Activated CD4-positive, alpha-beta T cell treated with anti-CD3 and anti-CD28 coated beads for 36 hours (primary cell): ENCODE measurements at regions not wholly inside any gene's neighbourhood (a gene's known extent, or its start where the extent isn't known, plus 50 kb on each side); places are given as distances from the start of the nearest gene placed in this dataset.

Experiments
- ATAC-seq: fragments of 200-7000 bp; cut with Tn5 transposase; one replicate; pipeline ENCODE4 v1.10.0; 2021; ENCODE audit warnings: mild to moderate bottlenecking, moderate library complexity
- CTCF ChIA-PET: fragments of 350-600 bp; sonication (Branson Sonifier 250); formaldehyde crosslinking; loops from one replicate; lab custom pipeline; 2021; ENCODE audit warnings: antibody characterized with exemption; lab: Charles Lee
- POLR2A ChIA-PET: fragments of 350-600 bp; sonication (Branson Sonifier 250); formaldehyde crosslinking; loops from one replicate; lab custom pipeline; 2021; ENCODE audit warnings: antibody characterized with exemption, inconsistent platforms; lab: Charles Lee
- DNase-seq: peaks from one replicate; pipeline ENCODE4 v3.0.0-alpha.2; 2020
- H3K27ac Mint-ChIP-seq: one replicate; pipeline ENCODE4 v1.8.0; 2021; ENCODE audit warnings: mixed read lengths
- H3K27me3 Mint-ChIP-seq: one replicate; pipeline ENCODE4 v1.8.0; 2021; ENCODE audit warnings: mixed read lengths
- H3K36me3 Mint-ChIP-seq: one replicate; pipeline ENCODE4 v1.8.0; 2021; ENCODE audit warnings: low read depth, mixed read lengths
- H3K4me1 Mint-ChIP-seq: one replicate; pipeline ENCODE4 v1.8.0; 2021; ENCODE audit warnings: mixed read lengths
- H3K4me3 Mint-ChIP-seq: one replicate; pipeline ENCODE4 v1.8.0; 2021; ENCODE audit warnings: mild to moderate bottlenecking, moderate library complexity, mixed read lengths
- H3K9me3 Mint-ChIP-seq: one replicate; pipeline ENCODE4 v1.8.0; 2021; ENCODE audit warnings: low read depth, mixed read lengths
- intact Hi-C, 2 experiments: fragments of 100-400 bp; cut with DNase I in 1 of 2; cut with micrococcal nuclease in 1 of 2; formaldehyde crosslinking; loops; one replicate each; pipeline versions ENCODE4 v1.14.2 to v1.15.1; 2022 to 2024; cut with DNase I, micrococcal nuclease

- ATAC-seq (no peak), DNase-seq (no peak)
- Mint-ChIP-seq H3K36me3 (peaks cover 14% of the 10 kb centered on the region), H3K9me3 (peaks cover 16% of the 10 kb centered on the region), H3K4me1 (peaks cover 21% of the 10 kb centered on the region), H3K4me3 (no peak overlapping the region), H3K27ac (no peak overlapping the region), H3K27me3 (no peaks in the 10 kb centered on the region)
- POLR2A ChIA-PET: no interaction called here
- intact Hi-C loops: no loop called here
- CTCF ChIA-PET: interaction anchor here (0.8 kb wide), 1 partner anchor 16 kb away, joined by 3 read pairs; no protein-coding TSS in a partner anchor
These were observed 171.8 kb downstream of the BTG1 start for GRCh38 chr12:91973813-91974212.

GRCh38 chr12:91972896-91973295 is 172.8 kb downstream of the BTG1 start:
- H3K27ac Mint-ChIP-seq: no peak overlapping the region
- CTCF ChIA-PET: no interaction called here
- intact Hi-C loops: no loop called here

GRCh38 chr12:91968777-91969171 is 176.9 kb downstream of the BTG1 start:
- ChIA-PET CTCF (no interaction called here), POLR2A (no interaction called here)
- Mint-ChIP-seq H3K27ac (no peak overlapping the region), H3K4me1 (peaks cover 6% of the 10 kb centered on the region), H3K4me3 (no peak overlapping the region), H3K27me3 (no peaks in the 10 kb centered on the region), H3K36me3 (no peaks in the 10 kb centered on the region), H3K9me3 (peaks cover 4% of the 10 kb centered on the region)
- intact Hi-C loops: no loop called here
- DNase-seq (no peak), ATAC-seq (no peak)

More at GRCh38 chr12:91972896-91973295, 172.8 kb downstream of the BTG1 start:
- no peak for DNase-seq
- POLR2A ChIA-PET: no interaction called here
- peaks cover 11% of the 10 kb centered on the region for H3K9me3 Mint-ChIP-seq
- no peaks in the 10 kb centered on the region for H3K27me3 Mint-ChIP-seq
- H3K4me3 Mint-ChIP-seq: no peak overlapping the region
- H3K4me1 Mint-ChIP-seq: peaks cover 11% of the 10 kb centered on the region
- ATAC-seq: no peak
- H3K36me3 Mint-ChIP-seq: peaks cover 6% of the 10 kb centered on the region

- Mint-ChIP-seq H3K4me3 (no peak overlapping the region), H3K4me1 (peaks cover 6% of the 10 kb centered on the region), H3K27ac (no peak overlapping the region), H3K27me3 (no peaks in the 10 kb centered on the region), H3K9me3 (peaks cover 4% of the 10 kb centered on the region), H3K36me3 (no peaks in the 10 kb centered on the region)
- intact Hi-C loops: no loop called here
- ATAC-seq (no peak), DNase-seq (no peak)
- POLR2A ChIA-PET: no interaction called here
- CTCF ChIA-PET: no interaction called here
These were observed 177.4 kb downstream of the BTG1 start for GRCh38 chr12:91968076-91968776.

GRCh38 chr12:91967590-91967989 is 178.1 kb downstream of the BTG1 start:
- Mint-ChIP-seq H3K4me1 (peaks cover 6% of the 10 kb centered on the region), H3K36me3 (no peaks in the 10 kb centered on the region), H3K27ac (no peak overlapping the region), H3K4me3 (no peak overlapping the region), H3K9me3 (peaks cover 4% of the 10 kb centered on the region), H3K27me3 (no peaks in the 10 kb centered on the region)
- intact Hi-C loops: no loop called here
- DNase-seq (no peak), ATAC-seq (no peak)
- ChIA-PET POLR2A (no interaction called here), CTCF (interaction anchor here (0.7 kb wide), 1 partner anchor 78 kb away, joined by 3 read pairs; no protein-coding TSS in a partner anchor)

- CTCF ChIA-PET: interaction anchor here (0.6 to 0.8 kb wide), 2 partner anchors 10 to 693 kb away, joined by 3 to 4 read pairs; no protein-coding TSS in a partner anchor
- H3K36me3 Mint-ChIP-seq: no peaks in the 10 kb centered on the region
- DNase-seq (no peak), ATAC-seq (no peak)
- no peak overlapping the region for H3K4me3 Mint-ChIP-seq
- intact Hi-C loops: no loop called here
- H3K4me1 Mint-ChIP-seq: peaks cover 6% of the 10 kb centered on the region
- POLR2A ChIA-PET: no interaction called here
- no peaks in the 10 kb centered on the region for H3K27me3 Mint-ChIP-seq
- H3K9me3 Mint-ChIP-seq: peaks cover 2% of the 10 kb centered on the region
- H3K27ac Mint-ChIP-seq: no peak overlapping the region
These were observed 179.9 kb downstream of the BTG1 start for GRCh38 chr12:91965781-91966180.

- DNase-seq: no peak
- ATAC-seq: no peak
- H3K27me3 Mint-ChIP-seq: no peaks in the 10 kb centered on the region
- no peak overlapping the region for H3K4me3 Mint-ChIP-seq
- intact Hi-C loops: no loop called here
- peaks cover 2% of the 10 kb centered on the region for H3K9me3 Mint-ChIP-seq
- no peaks in the 10 kb centered on the region for H3K36me3 Mint-ChIP-seq
- CTCF ChIA-PET: no interaction called here
- POLR2A ChIA-PET: no interaction called here
- H3K4me1 Mint-ChIP-seq: peaks cover 6% of the 10 kb centered on the region
- no peak overlapping the region for H3K27ac Mint-ChIP-seq
These were observed 181.1 kb downstream of the BTG1 start for GRCh38 chr12:91964501-91964900.

GRCh38 chr12:91959220-91959619 is 186.4 kb downstream of the BTG1 start:
- ATAC-seq (no peak), DNase-seq (no peak)
- H3K27ac Mint-ChIP-seq: no peak overlapping the region
- intact Hi-C loops: no loop called here
- no peak overlapping the region for H3K4me3 Mint-ChIP-seq
- H3K9me3 Mint-ChIP-seq: peaks cover 16% of the 10 kb centered on the region
- ChIA-PET CTCF (interaction anchor here (0.8 kb wide), 1 partner anchor 568 kb away, joined by 3 read pairs; no protein-coding TSS in a partner anchor), POLR2A (interaction anchor here (0.7 kb wide), 1 partner anchor 260 kb away, joined by 3 read pairs; no protein-coding TSS in a partner anchor)
- no peaks in the 10 kb centered on the region for H3K27me3 Mint-ChIP-seq
- H3K4me1 Mint-ChIP-seq: peaks cover 2% of the 10 kb centered on the region
- no peaks in the 10 kb centered on the region for H3K36me3 Mint-ChIP-seq

- ChIA-PET CTCF (interaction anchor here (0.8 kb wide), 1 partner anchor 568 kb away, joined by 3 read pairs; no protein-coding TSS in a partner anchor), POLR2A (interaction anchor here (0.7 kb wide), 1 partner anchor 260 kb away, joined by 3 read pairs; no protein-coding TSS in a partner anchor)
- Mint-ChIP-seq H3K27ac (no peak overlapping the region), H3K36me3 (no peaks in the 10 kb centered on the region), H3K4me1 (peaks cover 2% of the 10 kb centered on the region), H3K27me3 (no peaks in the 10 kb centered on the region), H3K9me3 (peaks cover 16% of the 10 kb centered on the region), H3K4me3 (no peak overlapping the region)
- DNase-seq (no peak), ATAC-seq (no peak)
- intact Hi-C loops: no loop called here
These were observed 186.8 kb downstream of the BTG1 start for GRCh38 chr12:91958816-91959215.

- Mint-ChIP-seq H3K27ac (no peak overlapping the region), H3K4me3 (no peak overlapping the region), H3K36me3 (no peaks in the 10 kb centered on the region), H3K9me3 (peaks cover 16% of the 10 kb centered on the region), H3K27me3 (no peaks in the 10 kb centered on the region), H3K4me1 (peaks cover 2% of the 10 kb centered on the region)
- POLR2A ChIA-PET: interaction anchor here (0.7 to 0.8 kb wide), 2 partner anchors 191 to 280 kb away, joined by 4 to 9 read pairs; partner anchors contain the start of gene BTG1
- ATAC-seq (no peak), DNase-seq (no peak)
- CTCF ChIA-PET: interaction anchor here (0.6 to 0.8 kb wide), 3 partner anchors 133 to 573 kb away, joined by 3 to 6 read pairs (median 3); no protein-coding TSS in a partner anchor
- intact Hi-C loops: no loop called here
These were observed 190.9 kb downstream of the BTG1 start for GRCh38 chr12:91954747-91955146.

- Mint-ChIP-seq H3K9me3 (peaks cover 16% of the 10 kb centered on the region), H3K27ac (no peak overlapping the region), H3K4me1 (peaks cover 4% of the 10 kb centered on the region), H3K27me3 (no peaks in the 10 kb centered on the region), H3K36me3 (no peaks in the 10 kb centered on the region), H3K4me3 (no peak overlapping the region)
- intact Hi-C loops: no loop called here
- no peak for DNase-seq
- ChIA-PET CTCF (interaction anchor here (0.6 kb wide), 2 partner anchors 134 to 339 kb away, joined by 3 read pairs; no protein-coding TSS in a partner anchor), POLR2A (interaction anchor here (0.8 kb wide), 1 partner anchor 191 kb away, joined by 4 read pairs; the partner anchor contains the start of gene BTG1)
- no peak for ATAC-seq
These were observed 191.3 kb downstream of the BTG1 start for GRCh38 chr12:91954326-91954725.

- POLR2A ChIA-PET: no interaction called here
These were observed 192.7 kb downstream of the BTG1 start for GRCh38 chr12:91952916-91953315.

More at GRCh38 chr12:91952916-91953315, 192.7 kb downstream of the BTG1 start:
- no peak overlapping the region for H3K4me3 Mint-ChIP-seq
- peaks cover 10% of the 10 kb centered on the region for H3K4me1 Mint-ChIP-seq
- no peak overlapping the region for H3K27ac Mint-ChIP-seq
- H3K9me3 Mint-ChIP-seq: peaks cover 16% of the 10 kb centered on the region
- ATAC-seq (no peak), DNase-seq (no peak)
- CTCF ChIA-PET: no interaction called here
- intact Hi-C loops: no loop called here
- no peaks in the 10 kb centered on the region for H3K36me3 Mint-ChIP-seq
- H3K27me3 Mint-ChIP-seq: no peaks in the 10 kb centered on the region
